H9 (cell line): ENCODE measurements at regions not wholly inside any gene's neighbourhood (a gene's known extent, or its start where the extent isn't known, plus 50 kb on each side); places are given as distances from the start of the nearest gene placed in this dataset.

Experiments used
- DNase-seq: peaks from one replicate; pipeline ENCODE4 v3.0.0-alpha.2; 2017
- H2AFZ ChIP-seq: one replicate; pipeline ENCODE4 v1.6.1; 2013; ENCODE audit warnings: mild to moderate bottlenecking, low read length, control low read depth, moderate library complexity
- H2AK5ac ChIP-seq: 2 replicates; pipeline ENCODE4 v1.6.1; 2013; ENCODE audit warnings: low read length, control low read depth, mixed read lengths; ENCODE audit not compliant: insufficient read length
- H2BK120ac ChIP-seq: one replicate; pipeline ENCODE4 v1.6.1; 2013; ENCODE audit warnings: low read depth, mild to moderate bottlenecking, low read length, control low read depth, inconsistent platforms; ENCODE audit not compliant: poor library complexity, severe bottlenecking
- H2BK12ac ChIP-seq: 2 replicates; pipeline ENCODE4 v1.6.1; 2013; ENCODE audit warnings: low read length, control low read depth, mixed read lengths, low read depth; ENCODE audit not compliant: insufficient read length
- H2BK15ac ChIP-seq: 2 replicates; pipeline ENCODE4 v1.6.1; 2013; ENCODE audit warnings: low read depth, low read length, control low read depth
- H2BK20ac ChIP-seq: one replicate; pipeline ENCODE4 v1.6.1; 2013; ENCODE audit warnings: low read depth, mild to moderate bottlenecking, low read length, control low read depth, inconsistent platforms; ENCODE audit not compliant: poor library complexity, severe bottlenecking
- H2BK5ac ChIP-seq: 2 replicates; pipeline ENCODE4 v1.6.1; 2013; ENCODE audit warnings: low read length, control low read depth, mixed read lengths; ENCODE audit not compliant: insufficient read length
- H3K14ac ChIP-seq: 2 replicates; pipeline ENCODE4 v1.6.1; 2013; ENCODE audit warnings: low read length, control low read depth; ENCODE audit not compliant: insufficient read depth
- H3K18ac ChIP-seq: 2 replicates; pipeline ENCODE4 v1.6.1; 2013; ENCODE audit warnings: low read depth, mild to moderate bottlenecking, mixed read lengths, low read length, control low read depth; ENCODE audit not compliant: insufficient read length
- H3K23ac ChIP-seq: 2 replicates; pipeline ENCODE4 v1.6.1; 2013; ENCODE audit warnings: low read length, control low read depth, mixed read lengths, low read depth; ENCODE audit not compliant: insufficient read length
- H3K23me2 ChIP-seq: 2 replicates; pipeline ENCODE4 v1.6.1; 2013; ENCODE audit warnings: low read depth, mild to moderate bottlenecking, mixed read lengths, low read length, control low read depth; ENCODE audit not compliant: insufficient read length, poor library complexity, severe bottlenecking
- H3K27ac ChIP-seq: 2 replicates; pipeline ENCODE4 v1.5.1; 2013; ENCODE audit warnings: low read length, control low read depth, mixed read lengths, low read depth; ENCODE audit not compliant: insufficient read length
- H3K27me3 ChIP-seq: 2 replicates; pipeline ENCODE4 v1.6.1; 2013; ENCODE audit warnings: low read length, control low read depth, inconsistent platforms; ENCODE audit not compliant: insufficient read depth
- H3K4ac ChIP-seq: 2 replicates; pipeline ENCODE4 v1.6.1; 2013; ENCODE audit warnings: low read depth, mild to moderate bottlenecking, control low read depth, inconsistent platforms, low read length, moderate library complexity
- H3K4me1 ChIP-seq: 2 replicates; pipeline ENCODE4 v1.6.1; 2013; ENCODE audit warnings: low read length, control low read depth, inconsistent platforms; ENCODE audit not compliant: insufficient read depth
- H3K4me2 ChIP-seq: 2 replicates; pipeline ENCODE4 v1.6.1; 2013; ENCODE audit warnings: low read length, control low read depth, mixed read lengths; ENCODE audit not compliant: insufficient read length, insufficient read depth
- H3K56ac ChIP-seq: 2 replicates; pipeline ENCODE4 v1.6.1; 2013; ENCODE audit warnings: low read depth, mild to moderate bottlenecking, mixed read lengths, low read length, control low read depth; ENCODE audit not compliant: insufficient read length
- H3K79me1 ChIP-seq: 2 replicates; pipeline ENCODE4 v1.6.1; 2013; ENCODE audit warnings: low read depth, mild to moderate bottlenecking, moderate library complexity, low read length, control low read depth, inconsistent platforms; ENCODE audit not compliant: insufficient read depth, poor library complexity, severe bottlenecking
- H3K79me2 ChIP-seq: 2 replicates; pipeline ENCODE4 v1.6.1; 2013; ENCODE audit warnings: low read length, control low read depth, inconsistent platforms; ENCODE audit not compliant: insufficient read depth
- H3K9ac ChIP-seq: 2 replicates; pipeline ENCODE4 v1.6.1; 2013; ENCODE audit warnings: low read length, control low read depth, mixed read lengths; ENCODE audit not compliant: insufficient read length; ENCODE audit errors: extremely low read depth
- H3K9me3 ChIP-seq: one replicate; pipeline ENCODE4 v1.6.1; 2013; ENCODE audit warnings: low read depth, low read length, inconsistent platforms; ENCODE audit not compliant: control insufficient read depth
- H3T11ph ChIP-seq: one replicate; pipeline ENCODE4 v1.6.1; 2013; ENCODE audit warnings: mild to moderate bottlenecking, low read length, control low read depth, inconsistent platforms
- H4K20me1 ChIP-seq: one replicate; pipeline ENCODE4 v1.6.1; 2013; ENCODE audit not compliant: control insufficient read depth, insufficient read length, insufficient read depth
- H4K5ac ChIP-seq: 2 replicates; pipeline ENCODE4 v1.6.1; 2013; ENCODE audit warnings: low read depth, mild to moderate bottlenecking, mixed read lengths, low read length, control low read depth; ENCODE audit not compliant: insufficient read length
- H4K8ac ChIP-seq: replicated peaks from 2 replicates; pipeline ENCODE4 v1.6.1; 2013; ENCODE audit warnings: low read length, control low read depth, mixed read lengths, low read depth; ENCODE audit not compliant: insufficient read length
- H4K91ac ChIP-seq: 2 replicates; pipeline ENCODE4 v1.6.1; 2013; ENCODE audit warnings: low read depth, mild to moderate bottlenecking, moderate library complexity, mixed read lengths, low read length, control low read depth; ENCODE audit not compliant: insufficient read length
- H3K27ac Mint-ChIP-seq, 3 experiments: 2 replicates in 2 of 3; 3 replicates in 1 of 3; pipeline ENCODE4 v1.8.0; 2020 to 2021; ENCODE audit warnings: mixed read lengths in 3 of 3, mild to moderate bottlenecking in 1 of 3, moderate library complexity in 1 of 3
- H3K27me3 Mint-ChIP-seq: 2 replicates; pipeline ENCODE4 v1.8.0; 2021; ENCODE audit warnings: low read depth, mild to moderate bottlenecking, moderate library complexity, mixed read lengths
- H3K36me3 Mint-ChIP-seq, 3 experiments: 2 replicates in 2 of 3; 3 replicates in 1 of 3; pipeline ENCODE4 v1.8.0; 2020 to 2021; ENCODE audit warnings: low read depth in 3 of 3, mixed read lengths in 3 of 3; ENCODE audit not compliant: insufficient read depth in 1 of 3
- H3K4me1 Mint-ChIP-seq, 2 experiments: 2 replicates each; pipeline ENCODE4 v1.8.0; 2020; ENCODE audit warnings: mixed read lengths in 2 of 2
- H3K4me3 Mint-ChIP-seq, 2 experiments: 2 replicates in 1 of 2; 3 replicates in 1 of 2; pipeline ENCODE4 v1.8.0; 2020 to 2021; ENCODE audit warnings: mild to moderate bottlenecking in 2 of 2, mixed read lengths in 2 of 2, moderate library complexity in 1 of 2
- H3K9me3 Mint-ChIP-seq, 2 experiments: 2 replicates in 1 of 2; 3 replicates in 1 of 2; pipeline ENCODE4 v1.8.0; 2020; ENCODE audit warnings: mild to moderate bottlenecking in 2 of 2, mixed read lengths in 2 of 2, moderate library complexity in 1 of 2
- CTCF ChIP-seq: fragments of 200-600 bp; sonication (generic); conservative IDR thresholded peaks from 3 replicates; pipeline ENCODE4 v1.8.0; 2021; ENCODE audit warnings: antibody characterized with exemption, mild to moderate bottlenecking
- WGBS: extraction: QIAGEN DNeasy Blood & Tissue Kit; methylation state at CpG from one replicate; pipeline ENCODE4 v1.1.7; 2013; ENCODE audit warnings: missing lambda C conversion rate, low lambda C conversion rate, mixed read lengths; ENCODE audit not compliant: insufficient read length; ENCODE audit errors: extremely low coverage; 5-methylcytosine and 5-hydroxymethylcytosine counted together

- Histone ChIP-seq H3K4me2 (no peak overlapping the region), H2AFZ (no peak overlapping the region), H4K20me1 (no peaks in the 10 kb centered on the region), H2BK20ac (no peak overlapping the region), H2AK5ac (no peak overlapping the region), H3K79me1 (no peaks in the 10 kb centered on the region), H2BK12ac (no peak overlapping the region), H3K56ac (no peak overlapping the region), H4K8ac (no peak overlapping the region), H3K14ac (no peak overlapping the region), H3K23ac (no peak overlapping the region), H3K79me2 (no peaks in the 10 kb centered on the region), H3K9ac (no peak overlapping the region), H3K27me3 (no peaks in the 10 kb centered on the region), H4K5ac (no peak overlapping the region), H3K23me2 (no peaks in the 10 kb centered on the region), H3K4me1 (no peaks in the 10 kb centered on the region), H2BK5ac (no peak overlapping the region), H3K18ac (no peak overlapping the region), H4K91ac (no peak overlapping the region), H3K9me3 (no peaks in the 10 kb centered on the region), H3K4ac (no peak overlapping the region), H3T11ph (no peak overlapping the region), H2BK15ac (no peak overlapping the region), H2BK120ac (no peak overlapping the region), H3K27ac (no peak overlapping the region)
- H3K27me3 Mint-ChIP-seq: peaks cover 12% of the 10 kb centered on the region
- no peak for DNase-seq
- TF ChIP-seq CTCF: no peak
- H3K4me1 Mint-ChIP-seq: peaks cover 12 to 15% of the 10 kb centered on the region in 2 experiments
- H3K36me3 Mint-ChIP-seq: peaks cover 3 to 12% (median 4%) of the 10 kb centered on the region in 3 experiments; a peak in 6 of 7 replicates
- no peak overlapping the region; a peak in 1 of 7 replicates for H3K27ac Mint-ChIP-seq
- H3K9me3 Mint-ChIP-seq: peaks cover 9% of the 10 kb centered on the region in 2 experiments
- no peak overlapping the region for H3K4me3 Mint-ChIP-seq
- no CpG with 5 or more reads among the region's 13 CpGs for WGBS
Observed at GRCh38 chr9:129307227-129307970, 129.3 kb upstream of the IER5L start.
